ENCODE measurements at regions not wholly inside any gene's neighbourhood (a gene's known extent, or its start where the extent isn't known, plus 50 kb on each side); places are given as distances from the start of the nearest gene placed in this dataset.
"Not testable (repeated sequence)": the region's sequence is repeated elsewhere in the genome, so short reads cannot be mapped to it uniquely, and the experiment has no call there.

- FAIRE-seq, result no peak
- DNase-seq (ENCODE audit: low spot score), result no peak
These were observed 484.7 kb downstream of the DACH1 start for GRCh38 chr13:71382285-71382684.

- FAIRE-seq, result no peak
These were observed 486.8 kb downstream of the DACH1 start for GRCh38 chr13:71380191-71380590.

GRCh38 chr13:71378961-71379905 lies 487.8 kb downstream of the DACH1 start:
- FAIRE-seq (no peak), DNase-seq (ENCODE audit: low spot score) (no peak)

More at GRCh38 chr13:71380191-71380590, 486.8 kb downstream of the DACH1 start:
- DNase-seq (ENCODE audit: low spot score), result no peak

GRCh38 chr13:71374471-71375049 lies 492.4 kb downstream of the DACH1 start:
- FAIRE-seq, result no peak

GRCh38 chr13:71368336-71368735 lies 498.7 kb downstream of the DACH1 start:
- DNase-seq (ENCODE audit: low spot score) (no peak), FAIRE-seq (no peak)

More at GRCh38 chr13:71374471-71375049, 492.4 kb downstream of the DACH1 start:
- no peak for DNase-seq (ENCODE audit: low spot score)

- FAIRE-seq, result no peak
- no peak for DNase-seq (ENCODE audit: low spot score)
These were observed 507.0 kb downstream of the DACH1 start for GRCh38 chr13:71360041-71360440.

GRCh38 chr13:71359641-71360040 lies 507.4 kb downstream of the DACH1 start:
- FAIRE-seq (no peak), DNase-seq (ENCODE audit: low spot score) (no peak)

GRCh38 chr13:71358218-71358617 lies 508.8 kb downstream of the DACH1 start:
- DNase-seq (ENCODE audit: low spot score) (no peak), FAIRE-seq (no peak)

GRCh38 chr13:71355010-71355409 lies 512.0 kb downstream of the DACH1 start:
- no peak for FAIRE-seq
- no peak for DNase-seq (ENCODE audit: low spot score)

- FAIRE-seq (no peak), DNase-seq (ENCODE audit: low spot score) (no peak)
These were observed 516.1 kb downstream of the DACH1 start for GRCh38 chr13:71350886-71351285.

GRCh38 chr13:71345856-71346255 lies 521.1 kb downstream of the DACH1 start:
- DNase-seq (ENCODE audit: low spot score); FAIRE-seq: not testable (repeated sequence)

GRCh38 chr13:71339736-71340135 lies 527.3 kb downstream of the DACH1 start:
- DNase-seq (ENCODE audit: low spot score), result no peak
- FAIRE-seq, result no peak

GRCh38 chr13:71339005-71339404 lies 528.0 kb downstream of the DACH1 start:
- FAIRE-seq, result no peak
- no peak for DNase-seq (ENCODE audit: low spot score)

- FAIRE-seq, result no peak
- no peak for DNase-seq (ENCODE audit: low spot score)
These were observed 528.9 kb downstream of the DACH1 start for GRCh38 chr13:71338070-71338469.

- no peak for DNase-seq (ENCODE audit: low spot score)
- no peak for FAIRE-seq
These were observed 539.7 kb downstream of the DACH1 start for GRCh38 chr13:71327266-71327665.

- DNase-seq (ENCODE audit: low spot score), result no peak
These were observed 541.4 kb downstream of the DACH1 start for GRCh38 chr13:71325556-71325955.

GRCh38 chr13:71323266-71323665 lies 543.7 kb downstream of the DACH1 start:
- FAIRE-seq, result no peak

More at GRCh38 chr13:71325556-71325955, 541.4 kb downstream of the DACH1 start:
- FAIRE-seq, result no peak

GRCh38 chr13:71320452-71320851 lies 546.6 kb downstream of the DACH1 start:
- FAIRE-seq (no peak), DNase-seq (ENCODE audit: low spot score) (no peak)

More at GRCh38 chr13:71323266-71323665, 543.7 kb downstream of the DACH1 start:
- DNase-seq (ENCODE audit: low spot score), result no peak

- FAIRE-seq (no peak), DNase-seq (ENCODE audit: low spot score) (no peak)
These were observed 550.1 kb downstream of the DACH1 start for GRCh38 chr13:71316792-71317363.

GRCh38 chr13:71312923-71313322 lies 554.1 kb downstream of the DACH1 start:
- DNase-seq (ENCODE audit: low spot score) (no peak), FAIRE-seq (no peak)

- FAIRE-seq (no peak), DNase-seq (ENCODE audit: low spot score) (no peak)
These were observed 557.1 kb downstream of the DACH1 start for GRCh38 chr13:71309905-71310304.

- DNase-seq (ENCODE audit: low spot score), result no peak
- FAIRE-seq, result no peak
These were observed 560.2 kb downstream of the DACH1 start for GRCh38 chr13:71306821-71307220.

All from RCC 7860 (cell line).